SU-DHL-6 (cell line): ENCODE measurements at regions not wholly inside any gene's neighbourhood (a gene's known extent, or its start where the extent isn't known, plus 50 kb on each side); places are given as distances from the start of the nearest gene placed in this dataset.

Source experiments
- H2AFZ ChIP-seq: fragments of 200-600 bp; sonication (generic); 2 replicates; pipeline ENCODE4 v1.6.1; 2014; ENCODE audit warnings: low read depth, mild to moderate bottlenecking, moderate library complexity, mixed read lengths, antibody characterized with exemption, low read length; ENCODE audit not compliant: severe bottlenecking
- H3F3A ChIP-seq: fragments of 200-600 bp; shearing (Covaris generic); 2 replicates; pipeline ENCODE4 v1.6.0; 2016; ENCODE audit warnings: antibody characterized with exemption, mild to moderate bottlenecking; ENCODE audit not compliant: insufficient read depth
- H3K27ac ChIP-seq: fragments of 200-600 bp; sonication (generic); 2 replicates; pipeline ENCODE4 v1.5.1; 2016; ENCODE audit warnings: low read depth, mild to moderate bottlenecking, low read length, moderate library complexity, mixed read lengths
- H3K27me3 ChIP-seq: fragments of 200-600 bp; sonication (generic), shearing (Covaris generic); 2 replicates; pipeline ENCODE4 v1.6.0; 2014; ENCODE audit warnings: mild to moderate bottlenecking, low read length
- H3K36me3 ChIP-seq: fragments of 200-600 bp; sonication (generic); 2 replicates; pipeline ENCODE4 v1.6.1; 2014; ENCODE audit warnings: mild to moderate bottlenecking, low read length, mixed read lengths
- H3K4me2 ChIP-seq: fragments of 300-600, 200-600 bp; shearing (Covaris generic), sonication (generic); 2 replicates; pipeline ENCODE4 v1.6.0; 2014; ENCODE audit warnings: low read length, low read depth, mild to moderate bottlenecking; ENCODE audit not compliant: poor library complexity, severe bottlenecking
- H3K4me3 ChIP-seq: fragments of 200-600 bp; sonication (generic); 2 replicates; pipeline ENCODE4 v1.5.1; 2014; ENCODE audit warnings: antibody characterized with exemption, low read length, mild to moderate bottlenecking, mixed read lengths; ENCODE audit not compliant: insufficient read depth, poor library complexity, severe bottlenecking
- H3K79me2 ChIP-seq: fragments of 200-600 bp; sonication (generic); 2 replicates; pipeline ENCODE4 v1.6.1; 2014; ENCODE audit warnings: mild to moderate bottlenecking, low read length, moderate library complexity; ENCODE audit not compliant: insufficient read depth
- H3K9ac ChIP-seq: fragments of 200-600 bp; sonication (generic); 2 replicates; pipeline ENCODE4 v1.7.0; 2014; ENCODE audit warnings: mild to moderate bottlenecking, low read length
- H3K9me2 ChIP-seq: fragments of 200-600 bp; sonication (generic); replicated peaks from 2 replicates; pipeline ENCODE4 v1.6.1; 2014; ENCODE audit warnings: low read length; ENCODE audit not compliant: insufficient read depth
- H3K9me3 ChIP-seq: fragments of 200-600 bp; sonication (generic); 2 replicates; pipeline ENCODE4 v1.6.1; 2014; ENCODE audit warnings: low read length, mixed read lengths; ENCODE audit not compliant: insufficient read depth
- H4K20me1 ChIP-seq: fragments of 200-600 bp; sonication (generic); 2 replicates; pipeline ENCODE4 v1.6.1; 2014; ENCODE audit warnings: low read depth, mild to moderate bottlenecking, antibody characterized with exemption, low read length, moderate library complexity, mixed read lengths
- CTCF ChIP-seq: fragments of 200-600 bp; sonication (generic); IDR thresholded peaks from one replicate; pipeline ENCODE4 v1.5.1; 2017; ENCODE audit warnings: antibody characterized with exemption, mild to moderate bottlenecking, low read length, moderate library complexity; ENCODE audit not compliant: insufficient read depth, poor library complexity, severe bottlenecking
- EZH2phosphoT487 ChIP-seq: fragments of 200-600 bp; sonication (generic), shearing (Covaris generic); conservative IDR thresholded peaks from 2 replicates; pipeline ENCODE4 v1.6.1; 2018; ENCODE audit warnings: mild to moderate bottlenecking, antibody characterized with exemption, low read length, moderate library complexity, mixed read lengths

- no peaks in the 10 kb centered on the region for H3K9me2 ChIP-seq
- no peaks in the 10 kb centered on the region for H3K79me2 ChIP-seq
- no peaks in the 10 kb centered on the region for H3K36me3 ChIP-seq
- TF ChIP-seq CTCF (no peak), EZH2phosphoT487 (no peak)
- no peak overlapping the region for H3K4me3 ChIP-seq
- no peaks in the 10 kb centered on the region for H3K9me3 ChIP-seq
- no peak overlapping the region for H2AFZ ChIP-seq
- H3K27me3 ChIP-seq = no peaks in the 10 kb centered on the region
- H3F3A ChIP-seq = no peaks in the 10 kb centered on the region
- H3K27ac ChIP-seq = no peak overlapping the region
- no peak overlapping the region for H3K9ac ChIP-seq
- H3K4me2 ChIP-seq = no peak overlapping the region
- no peaks in the 10 kb centered on the region for H4K20me1 ChIP-seq
These were observed 111.4 kb downstream of the TFPI2 start for GRCh38 chr7:93779115-93779514.

- H3K4me2 ChIP-seq = no peak overlapping the region
- H3F3A ChIP-seq = no peaks in the 10 kb centered on the region
- H2AFZ ChIP-seq = no peak overlapping the region
These were observed 112.2 kb downstream of the TFPI2 start for GRCh38 chr7:93778384-93778783.

GRCh38 chr7:93773446-93773845, 117.1 kb downstream of the TFPI2 start:
- no peaks in the 10 kb centered on the region for H3K27me3 ChIP-seq
- H2AFZ ChIP-seq = no peak overlapping the region
- no peak overlapping the region for H3K4me3 ChIP-seq
- no peaks in the 10 kb centered on the region for H3K9me3 ChIP-seq
- H3K9me2 ChIP-seq = no peaks in the 10 kb centered on the region
- H3K79me2 ChIP-seq = no peaks in the 10 kb centered on the region
- H3K27ac ChIP-seq = no peak overlapping the region
- H3K36me3 ChIP-seq = no peaks in the 10 kb centered on the region
- no peaks in the 10 kb centered on the region for H3F3A ChIP-seq
- TF ChIP-seq EZH2phosphoT487 (no peak), CTCF (no peak)
- no peak overlapping the region for H3K4me2 ChIP-seq
- no peaks in the 10 kb centered on the region for H4K20me1 ChIP-seq
- no peak overlapping the region for H3K9ac ChIP-seq

More at GRCh38 chr7:93778384-93778783, 112.2 kb downstream of the TFPI2 start:
- H3K4me3 ChIP-seq = no peak overlapping the region
- no peak for TF ChIP-seq EZH2phosphoT487
- no peak for TF ChIP-seq CTCF
- no peaks in the 10 kb centered on the region for H3K36me3 ChIP-seq
- H3K27me3 ChIP-seq = no peaks in the 10 kb centered on the region
- no peaks in the 10 kb centered on the region for H3K79me2 ChIP-seq
- H3K27ac ChIP-seq = no peak overlapping the region
- H4K20me1 ChIP-seq = no peaks in the 10 kb centered on the region
- H3K9ac ChIP-seq = no peak overlapping the region
- H3K9me3 ChIP-seq = no peaks in the 10 kb centered on the region
- no peaks in the 10 kb centered on the region for H3K9me2 ChIP-seq
